ENCODE measurements at regions not wholly inside any gene's neighbourhood (a gene's known extent, or its start where the extent isn't known, plus 50 kb on each side); places are given as distances from the start of the nearest gene placed in this dataset.

DNA sequence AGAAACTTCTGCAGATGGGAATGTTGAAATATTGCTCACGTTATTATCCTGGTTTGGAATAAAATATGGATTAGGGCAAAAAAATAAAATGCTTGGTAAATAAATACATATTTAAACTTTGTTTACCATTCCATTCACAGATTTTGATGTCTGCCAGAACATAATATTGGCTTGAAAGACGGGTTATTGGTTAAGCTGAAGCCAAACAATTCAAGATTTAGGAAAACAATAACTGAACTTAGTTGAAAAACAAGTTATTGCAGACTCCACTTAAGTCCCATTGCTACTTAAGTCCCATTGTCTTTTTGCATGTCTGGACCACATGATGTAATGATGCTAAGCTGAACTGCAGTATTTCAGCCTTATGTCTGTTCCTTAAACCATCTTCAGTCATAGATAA is 722.5 kb downstream of the FAT4 start:
- TF ChIP-seq, protein P1, sequence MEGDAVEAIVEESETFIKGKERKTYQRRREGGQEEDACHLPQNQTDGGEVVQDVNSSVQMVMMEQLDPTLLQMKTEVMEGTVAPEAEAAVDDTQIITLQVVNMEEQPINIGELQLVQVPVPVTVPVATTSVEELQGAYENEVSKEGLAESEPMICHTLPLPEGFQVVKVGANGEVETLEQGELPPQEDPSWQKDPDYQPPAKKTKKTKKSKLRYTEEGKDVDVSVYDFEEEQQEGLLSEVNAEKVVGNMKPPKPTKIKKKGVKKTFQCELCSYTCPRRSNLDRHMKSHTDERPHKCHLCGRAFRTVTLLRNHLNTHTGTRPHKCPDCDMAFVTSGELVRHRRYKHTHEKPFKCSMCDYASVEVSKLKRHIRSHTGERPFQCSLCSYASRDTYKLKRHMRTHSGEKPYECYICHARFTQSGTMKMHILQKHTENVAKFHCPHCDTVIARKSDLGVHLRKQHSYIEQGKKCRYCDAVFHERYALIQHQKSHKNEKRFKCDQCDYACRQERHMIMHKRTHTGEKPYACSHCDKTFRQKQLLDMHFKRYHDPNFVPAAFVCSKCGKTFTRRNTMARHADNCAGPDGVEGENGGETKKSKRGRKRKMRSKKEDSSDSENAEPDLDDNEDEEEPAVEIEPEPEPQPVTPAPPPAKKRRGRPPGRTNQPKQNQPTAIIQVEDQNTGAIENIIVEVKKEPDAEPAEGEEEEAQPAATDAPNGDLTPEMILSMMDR (conservative IDR thresholded peaks at IDR 0.05 in 1 of 2, IDR thresholded peaks at IDR 0.05 in 1 of 2; ENCODE audit: low read depth in 1 of 2, low read length in 2 of 2): no peak
- no peak for TF ChIP-seq EZH2 (IDR thresholded peaks at IDR 0.05; ENCODE audit: low read length, missing control alignments)

All from fibroblast of lung (primary cell).